ENCODE measurements at regions not wholly inside any gene's neighbourhood (a gene's known extent, or its start where the extent isn't known, plus 50 kb on each side); places are given as distances from the start of the nearest gene placed in this dataset.

DNA sequence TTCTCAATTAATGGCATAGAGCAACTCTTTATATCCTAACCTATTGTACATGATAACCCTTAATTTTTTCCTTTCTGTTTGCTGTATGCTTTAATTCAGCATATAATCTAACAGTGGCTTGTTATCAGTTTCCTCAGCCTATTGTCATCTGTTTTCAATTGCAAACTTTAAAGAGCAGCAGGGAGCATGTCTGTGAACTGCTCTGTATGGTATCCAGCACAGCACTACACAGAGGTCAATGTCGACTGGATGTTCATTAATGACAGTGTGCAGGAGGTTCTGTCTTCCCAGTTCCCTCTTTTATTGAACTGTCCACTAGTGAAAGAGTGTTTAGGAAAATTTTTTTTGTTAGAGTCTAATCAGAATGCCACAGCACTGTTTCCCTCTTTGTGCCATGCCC, 609.1 kb downstream of the SOX5 start:
- no peak for DNase-seq (ENCODE audit: low read depth)
- TF ChIP-seq, protein P1, sequence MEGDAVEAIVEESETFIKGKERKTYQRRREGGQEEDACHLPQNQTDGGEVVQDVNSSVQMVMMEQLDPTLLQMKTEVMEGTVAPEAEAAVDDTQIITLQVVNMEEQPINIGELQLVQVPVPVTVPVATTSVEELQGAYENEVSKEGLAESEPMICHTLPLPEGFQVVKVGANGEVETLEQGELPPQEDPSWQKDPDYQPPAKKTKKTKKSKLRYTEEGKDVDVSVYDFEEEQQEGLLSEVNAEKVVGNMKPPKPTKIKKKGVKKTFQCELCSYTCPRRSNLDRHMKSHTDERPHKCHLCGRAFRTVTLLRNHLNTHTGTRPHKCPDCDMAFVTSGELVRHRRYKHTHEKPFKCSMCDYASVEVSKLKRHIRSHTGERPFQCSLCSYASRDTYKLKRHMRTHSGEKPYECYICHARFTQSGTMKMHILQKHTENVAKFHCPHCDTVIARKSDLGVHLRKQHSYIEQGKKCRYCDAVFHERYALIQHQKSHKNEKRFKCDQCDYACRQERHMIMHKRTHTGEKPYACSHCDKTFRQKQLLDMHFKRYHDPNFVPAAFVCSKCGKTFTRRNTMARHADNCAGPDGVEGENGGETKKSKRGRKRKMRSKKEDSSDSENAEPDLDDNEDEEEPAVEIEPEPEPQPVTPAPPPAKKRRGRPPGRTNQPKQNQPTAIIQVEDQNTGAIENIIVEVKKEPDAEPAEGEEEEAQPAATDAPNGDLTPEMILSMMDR (IDR thresholded peaks at IDR 0.05; ENCODE audit: insufficient read depth, low read length, poor library complexity, severe bottlenecking) = no peak
- Histone ChIP-seq H3K36me3 (ENCODE audit: control insufficient read depth, insufficient read depth, low read length) (no peaks in the 10 kb centered on the region), H3K27me3 (ENCODE audit: control insufficient read depth, insufficient read depth, low read length) (no peaks in the 10 kb centered on the region), H3K4me3 (ENCODE audit: low read depth, low read length) (no peak overlapping the region)

DNA sequence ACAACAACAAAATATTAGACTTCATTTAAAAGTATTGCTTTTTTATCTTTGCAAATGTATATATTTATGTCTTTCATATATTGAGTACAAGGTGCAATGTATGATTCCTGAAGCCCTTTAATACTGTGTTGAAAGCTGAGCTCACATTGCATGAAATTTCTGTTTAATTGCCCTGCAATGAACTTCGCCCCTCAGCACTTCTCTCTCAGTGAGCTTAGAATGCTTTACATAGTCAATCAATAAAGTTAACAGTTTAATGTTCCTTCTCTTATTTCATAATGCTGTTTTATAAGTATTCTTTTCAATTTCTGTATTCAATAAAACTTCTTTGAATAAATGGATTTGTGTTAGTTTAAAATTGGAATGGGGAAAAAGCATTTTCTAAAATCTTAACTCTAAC, 607.1 kb downstream of the SOX5 start:
- no peak for DNase-seq (ENCODE audit: low read depth)
- Histone ChIP-seq H3K27me3 (ENCODE audit: control insufficient read depth, insufficient read depth, low read length) (no peaks in the 10 kb centered on the region), H3K36me3 (ENCODE audit: control insufficient read depth, insufficient read depth, low read length) (no peaks in the 10 kb centered on the region), H3K4me3 (ENCODE audit: low read depth, low read length) (no peak overlapping the region)
- TF ChIP-seq, protein P1 (IDR thresholded peaks at IDR 0.05; ENCODE audit: insufficient read depth, low read length, poor library complexity, severe bottlenecking) = no peak

DNA sequence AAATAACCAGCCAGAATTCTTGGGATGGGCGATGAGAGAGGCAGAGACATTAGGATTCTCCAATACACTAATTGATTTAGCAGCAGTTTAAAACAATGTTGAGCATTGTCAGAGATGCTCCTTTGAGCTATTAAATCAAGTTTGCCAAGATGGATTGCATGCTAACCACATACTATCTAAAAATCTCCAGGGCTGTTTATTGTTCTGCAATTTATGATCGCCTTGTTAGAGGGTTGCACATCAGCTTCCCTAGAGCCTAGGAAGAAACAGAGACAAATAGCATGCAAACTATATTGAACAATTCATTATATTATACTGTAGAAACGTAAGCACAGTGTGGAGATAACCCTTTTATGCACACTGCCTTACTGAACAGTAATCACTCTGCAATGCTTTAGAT, 599.9 kb downstream of the SOX5 start:
- H3K36me3 ChIP-seq (ENCODE audit: control insufficient read depth, insufficient read depth, low read length) = no peaks in the 10 kb centered on the region
- DNase-seq (ENCODE audit: low read depth) = no peak
- TF ChIP-seq, protein P1 (IDR thresholded peaks at IDR 0.05; ENCODE audit: insufficient read depth, low read length, poor library complexity, severe bottlenecking) = no peak
- H3K4me3 ChIP-seq (ENCODE audit: low read depth, low read length) = no peak overlapping the region
- H3K27me3 ChIP-seq (ENCODE audit: control insufficient read depth, insufficient read depth, low read length) = no peaks in the 10 kb centered on the region

GRCh38 chr12:23350808-23351207, 598.7 kb downstream of the SOX5 start:
- Histone ChIP-seq H3K4me3 (ENCODE audit: low read depth, low read length) (no peak overlapping the region), H3K27me3 (ENCODE audit: control insufficient read depth, insufficient read depth, low read length) (no peaks in the 10 kb centered on the region), H3K36me3 (ENCODE audit: control insufficient read depth, insufficient read depth, low read length) (no peaks in the 10 kb centered on the region)
- DNase-seq (ENCODE audit: low read depth) = no peak
- TF ChIP-seq, protein P1 (IDR thresholded peaks at IDR 0.05; ENCODE audit: insufficient read depth, low read length, poor library complexity, severe bottlenecking) = no peak

- TF ChIP-seq, protein P1 (IDR thresholded peaks at IDR 0.05; ENCODE audit: insufficient read depth, low read length, poor library complexity, severe bottlenecking) = no peak
- no peaks in the 10 kb centered on the region for H3K36me3 ChIP-seq (ENCODE audit: control insufficient read depth, insufficient read depth, low read length)
- H3K4me3 ChIP-seq (ENCODE audit: low read depth, low read length) = no peak overlapping the region
- DNase-seq (ENCODE audit: low read depth) = no peak
- no peaks in the 10 kb centered on the region for H3K27me3 ChIP-seq (ENCODE audit: control insufficient read depth, insufficient read depth, low read length)
Observed at GRCh38 chr12:23352670-23353069, 596.8 kb downstream of the SOX5 start.

GRCh38 chr12:23354800-23355199, 594.7 kb downstream of the SOX5 start:
- Histone ChIP-seq H3K4me3 (ENCODE audit: low read depth, low read length) (no peak overlapping the region), H3K36me3 (ENCODE audit: control insufficient read depth, insufficient read depth, low read length) (no peaks in the 10 kb centered on the region), H3K27me3 (ENCODE audit: control insufficient read depth, insufficient read depth, low read length) (no peaks in the 10 kb centered on the region)
- TF ChIP-seq, protein P1 (IDR thresholded peaks at IDR 0.05; ENCODE audit: insufficient read depth, low read length, poor library complexity, severe bottlenecking) = no peak
- no peak for DNase-seq (ENCODE audit: low read depth)

All from kidney epithelial cell (primary cell).